DND-41 (cell line): ENCODE measurements at regions not wholly inside any gene's neighbourhood (a gene's known extent, or its start where the extent isn't known, plus 50 kb on each side); places are given as distances from the start of the nearest gene placed in this dataset.

ENCODE experiments used
- ATAC-seq: fragments of 200-7000 bp; cut with Tn5 transposase; 3 replicates; pipeline ENCODE4 v1.9.1; 2021; ENCODE audit warnings: low read depth; ENCODE audit not compliant: insufficient read depth
- DNase-seq: peaks from one replicate; pipeline ENCODE4 v3.0.0-alpha.2; 2020
- H2AFZ ChIP-seq: 2 replicates; pipeline ENCODE4 v1.6.0; 2012; ENCODE audit warnings: low read depth, low read length
- H3K27ac ChIP-seq: 2 replicates; pipeline ENCODE4 v1.5.1; 2012; ENCODE audit warnings: low read length, inconsistent platforms
- H3K27me3 ChIP-seq: fragments of 200-600 bp; sonication (generic); 2 replicates; pipeline ENCODE4 v1.6.0; 2012; ENCODE audit warnings: low read length, mild to moderate bottlenecking, inconsistent platforms; ENCODE audit not compliant: insufficient read depth, poor library complexity
- H3K36me3 ChIP-seq: 2 replicates; pipeline ENCODE4 v1.5.1; 2012; ENCODE audit warnings: low read length, inconsistent platforms; ENCODE audit not compliant: insufficient read depth
- H3K4me1 ChIP-seq: 2 replicates; pipeline ENCODE4 v1.5.1; 2012; ENCODE audit warnings: mild to moderate bottlenecking, low read length; ENCODE audit not compliant: insufficient read depth
- H3K4me2 ChIP-seq: 2 replicates; pipeline ENCODE4 v1.6.0; 2012; ENCODE audit warnings: mild to moderate bottlenecking, moderate library complexity, low read length, inconsistent platforms; ENCODE audit not compliant: insufficient read depth
- H3K4me3 ChIP-seq, 2 experiments: fragments of 200-600 bp in 1 of 2; shearing (Covaris generic) in 1 of 2; 2 replicates each; pipeline ENCODE4 v1.5.1; 2012 to 2016; ENCODE audit warnings: inconsistent platforms in 2 of 2, low read length in 2 of 2, mild to moderate bottlenecking in 2 of 2, low read depth in 1 of 2, moderate library complexity in 1 of 2
- H3K79me2 ChIP-seq: 2 replicates; pipeline ENCODE4 v1.6.0; 2012; ENCODE audit warnings: low read length, inconsistent platforms; ENCODE audit not compliant: insufficient read depth
- H3K9ac ChIP-seq: 2 replicates; pipeline ENCODE4 v1.6.0; 2012; ENCODE audit warnings: low read depth, mild to moderate bottlenecking, inconsistent platforms, low read length, moderate library complexity
- H3K9me3 ChIP-seq: 2 replicates; pipeline ENCODE4 v1.5.1; 2012; ENCODE audit warnings: low read length, moderate library complexity, mild to moderate bottlenecking, inconsistent platforms; ENCODE audit not compliant: insufficient read depth, severe bottlenecking
- H4K20me1 ChIP-seq: 2 replicates; pipeline ENCODE4 v1.6.0; 2012; ENCODE audit warnings: low read length; ENCODE audit not compliant: insufficient read depth
- CTCF ChIP-seq: IDR thresholded peaks from 2 replicates; pipeline ENCODE4 v1.5.1; 2012; ENCODE audit warnings: borderline replicate concordance, low read length, moderate library complexity, mild to moderate bottlenecking; ENCODE audit not compliant: poor library complexity, severe bottlenecking; ENCODE audit errors: extremely low read depth
- EZH2 ChIP-seq: IDR thresholded peaks from 3 replicates; pipeline ENCODE4 v1.6.1; 2012; ENCODE audit warnings: borderline replicate concordance, low read depth, mild to moderate bottlenecking, moderate library complexity, low read length, inconsistent platforms; ENCODE audit not compliant: severe bottlenecking

GRCh38 chr10:78925800-78926319 lies 142.9 kb upstream of the ZMIZ1 start:
- TF ChIP-seq EZH2 (no peak), CTCF (no peak)
- H3K4me3 ChIP-seq, result no peak overlapping the region
- no peaks in the 10 kb centered on the region for H3K9me3 ChIP-seq
- no peak overlapping the region for H3K27ac ChIP-seq
- H3K9ac ChIP-seq, result no peak overlapping the region
- no peak overlapping the region for H2AFZ ChIP-seq
- no peaks in the 10 kb centered on the region; the same call in none of the 2 replicates for H4K20me1 ChIP-seq
- no peak overlapping the region for H3K4me2 ChIP-seq
- ATAC-seq, result no peak
- no peaks in the 10 kb centered on the region for H3K79me2 ChIP-seq
- H3K27me3 ChIP-seq, result peaks cover 2% of the 10 kb centered on the region
- no peak for DNase-seq
- no peaks in the 10 kb centered on the region for H3K4me1 ChIP-seq
- no peaks in the 10 kb centered on the region for H3K36me3 ChIP-seq

- H3K9me3 ChIP-seq, result no peaks in the 10 kb centered on the region
- no peak overlapping the region for H3K27ac ChIP-seq
- H3K4me3 ChIP-seq, result no peak overlapping the region
- H4K20me1 ChIP-seq, result no peaks in the 10 kb centered on the region; the same call in none of the 2 replicates
- no peak for TF ChIP-seq CTCF
- TF ChIP-seq EZH2, result no peak
- H3K36me3 ChIP-seq, result no peaks in the 10 kb centered on the region
- H3K9ac ChIP-seq, result no peak overlapping the region
- no peak for ATAC-seq
- H3K27me3 ChIP-seq, result peaks cover 6% of the 10 kb centered on the region
- H3K4me1 ChIP-seq, result no peaks in the 10 kb centered on the region
- no peak for DNase-seq
- H3K4me2 ChIP-seq, result no peak overlapping the region
- H3K79me2 ChIP-seq, result no peaks in the 10 kb centered on the region
- no peak overlapping the region for H2AFZ ChIP-seq
Measured at GRCh38 chr10:78927257-78927995, 141.3 kb upstream of the ZMIZ1 start.

GRCh38 chr10:78928330-78928729 lies 140.4 kb upstream of the ZMIZ1 start:
- H3K4me2 ChIP-seq, result no peak overlapping the region
- no peak for ATAC-seq
- H3K79me2 ChIP-seq, result no peaks in the 10 kb centered on the region
- no peak for DNase-seq
- H3K27ac ChIP-seq, result no peak overlapping the region
- no peaks in the 10 kb centered on the region for H3K36me3 ChIP-seq
- no peak overlapping the region for H3K9ac ChIP-seq
- no peaks in the 10 kb centered on the region for H3K9me3 ChIP-seq
- no peak overlapping the region for H3K4me3 ChIP-seq
- H3K4me1 ChIP-seq, result no peaks in the 10 kb centered on the region
- H4K20me1 ChIP-seq, result peaks cover 2% of the 10 kb centered on the region
- no peak overlapping the region for H2AFZ ChIP-seq
- H3K27me3 ChIP-seq, result peaks cover 6% of the 10 kb centered on the region
- TF ChIP-seq CTCF (no peak), EZH2 (no peak)
